IPS-11a (cell line): ENCODE measurements at regions not wholly inside any gene's neighbourhood (a gene's known extent, or its start where the extent isn't known, plus 50 kb on each side); places are given as distances from the start of the nearest gene placed in this dataset.
"Not testable (repeated sequence)": the region's sequence is repeated elsewhere in the genome, so short reads cannot be mapped to it uniquely, and the experiment has no call there.

Source experiments
- H3K4me3 ChIP-seq: one replicate; pipeline ENCODE4 v1.5.1; 2013; ENCODE audit warnings: low read depth, low read length, control low read depth

- no peak overlapping the region for H3K4me3 ChIP-seq
Observed at GRCh38 chr21:35203093-35203977, 154.2 kb upstream of the RUNX1 start.

GRCh38 chr21:35202431-35202830, 153.3 kb upstream of the RUNX1 start:
- H3K4me3 ChIP-seq: no peak overlapping the region

- H3K4me3 ChIP-seq: no peak overlapping the region
Observed at GRCh38 chr21:35201799-35202198, 152.7 kb upstream of the RUNX1 start.

- H3K4me3 ChIP-seq: no peak overlapping the region
Observed at GRCh38 chr21:35201288-35201687, 152.2 kb upstream of the RUNX1 start.

- H3K4me3 ChIP-seq: no peak overlapping the region
Observed at GRCh38 chr21:35199733-35200015, 150.6 kb upstream of the RUNX1 start.

- no peak overlapping the region for H3K4me3 ChIP-seq
Observed at GRCh38 chr21:35198982-35199732, 150.1 kb upstream of the RUNX1 start.

GRCh38 chr21:35198565-35198964, 149.5 kb upstream of the RUNX1 start:
- no peak overlapping the region for H3K4me3 ChIP-seq

- no peak overlapping the region for H3K4me3 ChIP-seq
Observed at GRCh38 chr21:35197992-35198431, 148.9 kb upstream of the RUNX1 start.

GRCh38 chr21:35197191-35197590, 148.1 kb upstream of the RUNX1 start:
- H3K4me3 ChIP-seq: no peak overlapping the region

- H3K4me3 ChIP-seq: no peak overlapping the region
Observed at GRCh38 chr21:35196128-35196527, 147.0 kb upstream of the RUNX1 start.

GRCh38 chr21:35195232-35195631, 146.1 kb upstream of the RUNX1 start:
- no peak overlapping the region for H3K4me3 ChIP-seq

GRCh38 chr21:35191754-35192153, 142.7 kb upstream of the RUNX1 start:
- H3K4me3 ChIP-seq: no peak overlapping the region

GRCh38 chr21:35191128-35191527, 142.0 kb upstream of the RUNX1 start:
- H3K4me3 ChIP-seq: no peak overlapping the region

- H3K4me3 ChIP-seq: no peak overlapping the region
Observed at GRCh38 chr21:35190201-35190701, 141.1 kb upstream of the RUNX1 start.

GRCh38 chr21:35189077-35189863, 140.2 kb upstream of the RUNX1 start:
- H3K4me3 ChIP-seq: no peak overlapping the region

GRCh38 chr21:35183389-35183788, 134.3 kb upstream of the RUNX1 start:
- H3K4me3 ChIP-seq: not testable (repeated sequence)

- no peak overlapping the region for H3K4me3 ChIP-seq
Observed at GRCh38 chr21:35179990-35180540, 131.0 kb upstream of the RUNX1 start.

GRCh38 chr21:35178827-35179226, 129.7 kb upstream of the RUNX1 start:
- H3K4me3 ChIP-seq: no peak overlapping the region

GRCh38 chr21:35178098-35178497, 129.0 kb upstream of the RUNX1 start:
- no peak overlapping the region for H3K4me3 ChIP-seq

GRCh38 chr21:35172231-35172630, 123.1 kb upstream of the RUNX1 start:
- no peak overlapping the region for H3K4me3 ChIP-seq

GRCh38 chr21:35171385-35171784, 122.3 kb upstream of the RUNX1 start:
- H3K4me3 ChIP-seq: no peak overlapping the region
